ENCODE measurements at regions not wholly inside any gene's neighbourhood (a gene's known extent, or its start where the extent isn't known, plus 50 kb on each side); places are given as distances from the start of the nearest gene placed in this dataset.

DNA sequence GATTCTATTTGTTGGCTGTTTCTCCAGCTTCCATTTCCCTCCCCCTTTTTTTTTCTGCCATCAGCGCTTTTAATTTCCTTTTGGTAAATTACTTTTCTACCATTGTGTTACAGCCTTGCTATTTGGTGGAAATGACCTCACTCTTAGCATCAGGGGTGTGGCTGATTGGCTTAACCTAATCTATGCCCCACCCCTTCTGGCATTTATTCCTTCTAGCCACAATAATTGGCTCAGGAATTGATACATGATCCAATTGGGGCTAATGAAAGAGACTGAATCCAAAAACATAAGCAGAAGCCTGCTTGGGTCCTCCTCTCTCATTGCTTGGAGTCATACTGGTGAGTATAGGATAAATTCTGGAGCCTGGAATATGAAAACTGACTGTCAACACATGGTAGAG lies 402.4 kb upstream of the LRRC4C start:
- no peak for DNase-seq (ENCODE audit: low spot score)

DNA sequence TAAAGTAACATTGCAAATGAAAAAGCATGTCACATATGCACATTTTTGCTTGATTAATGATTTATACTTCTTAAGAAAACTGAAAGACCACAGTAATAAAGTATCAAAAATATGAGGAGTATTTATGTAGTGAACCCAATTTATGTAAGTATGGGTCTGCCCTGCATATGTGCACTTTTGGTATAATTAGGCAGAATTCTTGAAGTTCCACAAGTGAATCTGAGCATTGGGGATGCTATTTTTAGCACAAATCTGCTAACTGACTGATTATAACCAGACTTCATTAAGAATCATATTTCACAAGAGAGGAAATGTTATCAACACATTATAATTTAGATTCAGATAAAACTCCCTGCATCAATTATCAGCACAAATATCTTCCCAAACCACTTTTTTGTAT lies 407.1 kb upstream of the LRRC4C start:
- no peak for DNase-seq (ENCODE audit: low spot score)

DNA sequence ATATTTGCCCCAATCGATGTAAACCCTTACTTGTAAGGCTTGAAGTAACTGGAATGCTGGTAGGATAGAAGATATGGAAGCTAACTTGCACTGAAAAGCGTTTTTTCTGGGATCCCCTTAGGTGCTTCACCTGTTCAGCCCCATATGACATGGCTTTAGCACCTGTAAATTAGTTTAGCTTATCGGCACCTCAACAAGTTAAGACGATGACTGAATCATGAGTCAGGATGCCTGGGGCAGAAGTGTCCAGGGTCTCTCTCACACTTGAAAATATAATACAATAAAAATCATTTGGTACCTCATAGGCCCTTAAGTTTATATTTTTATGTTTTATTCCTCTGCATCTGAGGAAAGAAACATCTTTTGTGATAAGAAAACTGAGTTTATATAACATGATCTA lies 409.2 kb upstream of the LRRC4C start:
- DNase-seq (ENCODE audit: low spot score) = no peak

DNA sequence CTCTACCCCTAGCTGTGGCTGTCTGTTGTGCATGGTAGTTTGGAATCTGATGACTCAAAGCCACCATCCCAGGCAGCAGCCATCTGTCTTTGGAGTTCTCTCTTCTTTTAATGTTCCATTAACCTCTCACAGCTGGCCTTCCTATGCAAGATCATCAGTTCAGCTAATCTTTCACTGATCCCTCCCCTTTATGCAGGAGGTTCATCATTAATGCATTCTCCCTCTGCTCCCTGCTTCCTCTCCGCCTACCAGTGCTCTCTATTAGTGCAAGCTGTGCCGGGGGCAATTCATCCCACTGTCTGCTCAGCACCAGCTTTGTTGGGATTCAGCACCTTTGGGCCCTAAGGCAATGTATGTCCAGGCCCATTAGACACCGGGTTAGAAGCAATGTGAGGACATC lies 413.0 kb upstream of the LRRC4C start:
- DNase-seq (ENCODE audit: low spot score) = no peak

DNA sequence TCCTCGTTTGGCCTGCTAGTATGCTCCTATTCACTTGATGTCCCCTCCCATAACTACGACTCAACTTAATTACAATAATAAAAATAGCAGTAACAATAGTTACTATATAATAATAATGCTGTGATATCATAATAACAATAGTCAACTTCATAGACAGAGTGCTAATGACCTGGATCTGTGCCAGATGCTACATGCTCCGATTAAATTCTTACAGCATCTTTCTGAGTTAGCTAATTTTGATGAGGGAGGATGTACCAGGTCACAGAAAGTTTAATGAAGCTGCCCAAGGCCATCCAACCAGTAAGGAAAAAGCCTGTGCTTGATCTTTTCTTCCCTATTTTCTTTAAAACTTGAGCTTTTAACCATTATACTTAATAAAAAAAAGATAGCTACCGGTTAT lies 413.4 kb upstream of the LRRC4C start:
- no peak for DNase-seq (ENCODE audit: low spot score)

DNA sequence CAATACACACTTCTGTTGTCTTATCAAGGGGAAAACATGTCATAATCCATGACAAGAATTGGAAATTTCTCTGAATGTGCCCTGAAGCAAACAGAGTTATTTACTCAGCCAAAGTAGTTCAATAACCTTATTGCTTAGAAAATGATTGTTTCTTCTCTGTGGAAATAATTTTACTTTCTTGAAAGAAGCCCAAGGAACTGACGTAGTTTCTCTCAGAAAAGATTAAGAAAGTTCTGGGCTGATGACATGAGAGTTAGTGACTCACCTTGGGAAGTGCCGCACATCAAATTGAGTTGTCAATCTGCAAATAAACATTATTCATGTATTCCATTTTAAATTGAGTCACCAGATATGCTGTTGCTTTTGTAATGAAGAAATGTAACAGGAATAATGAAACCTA lies 418.6 kb upstream of the LRRC4C start:
- no peak for DNase-seq (ENCODE audit: low spot score)

DNA sequence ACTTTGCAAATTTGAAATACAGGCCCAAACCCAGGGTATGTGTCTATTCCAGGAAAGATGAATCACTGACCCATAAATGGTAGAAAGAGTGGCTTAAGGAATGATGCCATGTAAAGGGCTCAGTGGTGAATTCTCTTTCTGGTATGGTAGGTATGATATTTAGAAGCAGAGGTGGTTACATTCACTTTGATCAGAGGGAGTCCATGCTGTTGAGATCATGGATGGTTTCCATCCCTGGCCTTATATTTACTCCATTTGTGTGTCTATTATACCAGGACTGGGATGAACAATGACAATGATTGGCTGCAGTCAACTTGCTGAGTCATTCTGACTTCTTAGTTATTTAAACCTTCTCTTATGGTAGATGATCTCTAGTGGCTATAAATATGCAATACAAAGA lies 419.8 kb upstream of the LRRC4C start:
- DNase-seq (ENCODE audit: low spot score) = no peak

DNA sequence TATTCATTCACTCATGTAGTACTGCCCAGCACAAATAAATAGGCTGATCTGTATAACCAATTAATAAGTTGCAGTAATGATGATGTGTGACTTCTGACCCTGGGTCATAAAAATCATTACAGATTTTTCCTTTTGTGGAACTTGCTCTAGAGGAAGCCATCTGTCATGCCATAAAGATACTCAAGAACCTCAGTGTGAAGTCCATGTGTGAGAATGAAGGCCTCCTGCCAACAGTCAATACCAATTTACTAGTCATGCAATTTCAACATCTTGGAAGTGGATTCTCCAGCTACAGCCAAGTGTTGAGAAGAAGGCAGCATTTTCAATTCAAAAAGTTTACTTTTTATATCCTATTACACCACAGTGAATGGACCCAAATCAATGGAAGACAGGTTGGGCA lies 435.6 kb upstream of the LRRC4C start:
- no peak for DNase-seq (ENCODE audit: low spot score)

DNA sequence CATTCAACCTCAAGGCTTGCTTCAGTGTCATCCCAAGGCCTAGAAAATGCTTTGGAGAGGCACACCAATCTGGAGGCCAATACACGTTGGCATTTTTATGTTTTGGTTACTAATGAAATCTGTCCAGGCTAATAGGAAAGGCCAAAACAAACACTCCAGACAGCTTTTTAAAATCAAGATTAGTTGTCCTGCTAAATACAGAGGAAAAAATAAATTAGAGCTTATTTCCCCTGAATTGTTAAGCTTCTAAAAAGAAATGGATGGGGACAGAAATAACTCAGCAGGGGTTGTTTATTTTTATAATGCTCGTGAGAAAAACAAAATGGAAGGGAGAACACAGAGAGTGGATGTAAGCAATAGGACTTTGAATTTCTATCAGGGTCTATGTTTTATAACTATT lies 438.5 kb upstream of the LRRC4C start:
- no peak for DNase-seq (ENCODE audit: low spot score)

DNA sequence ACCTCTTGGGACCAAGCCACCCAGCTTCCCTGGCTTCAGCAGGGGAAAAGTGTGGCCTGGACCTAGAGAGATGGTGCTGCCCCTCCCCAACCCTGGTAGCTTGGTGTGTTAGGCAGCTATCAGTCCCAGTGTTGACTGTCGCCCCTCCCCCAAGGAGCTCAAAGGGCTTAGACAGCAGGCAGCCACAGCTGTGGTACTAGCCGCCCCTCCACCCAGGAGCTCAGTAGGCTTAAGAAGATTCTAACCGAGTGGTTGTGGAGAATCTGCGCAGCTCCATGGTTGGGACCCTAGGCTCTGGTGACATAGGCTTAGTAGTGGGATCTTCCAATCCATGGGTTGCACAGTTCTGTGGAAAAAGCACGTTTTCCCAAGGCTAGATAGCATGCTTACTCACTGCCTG lies 458.4 kb upstream of the LRRC4C start:
- no peak for DNase-seq (ENCODE audit: low spot score)

DNA sequence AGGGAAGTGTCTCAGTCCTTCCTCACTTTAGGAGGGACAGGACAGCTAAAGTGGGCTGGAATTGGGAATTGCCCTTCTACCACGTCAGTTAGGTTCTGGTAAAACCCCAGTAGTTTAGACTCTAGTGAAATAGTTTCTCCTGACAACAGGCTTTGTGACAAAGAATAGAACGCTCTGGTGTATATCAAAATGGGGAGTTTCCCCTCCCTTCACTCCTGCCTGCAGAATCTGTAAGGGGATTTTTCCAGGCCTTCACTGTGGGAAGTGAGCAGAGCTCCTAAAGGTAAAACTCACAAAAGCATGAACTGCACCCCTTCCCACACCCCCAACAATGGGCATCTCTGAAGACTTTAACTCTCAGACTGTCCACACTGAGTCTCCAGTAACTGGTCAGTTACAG lies 460.9 kb upstream of the LRRC4C start:
- no peak for DNase-seq (ENCODE audit: low spot score)

DNA sequence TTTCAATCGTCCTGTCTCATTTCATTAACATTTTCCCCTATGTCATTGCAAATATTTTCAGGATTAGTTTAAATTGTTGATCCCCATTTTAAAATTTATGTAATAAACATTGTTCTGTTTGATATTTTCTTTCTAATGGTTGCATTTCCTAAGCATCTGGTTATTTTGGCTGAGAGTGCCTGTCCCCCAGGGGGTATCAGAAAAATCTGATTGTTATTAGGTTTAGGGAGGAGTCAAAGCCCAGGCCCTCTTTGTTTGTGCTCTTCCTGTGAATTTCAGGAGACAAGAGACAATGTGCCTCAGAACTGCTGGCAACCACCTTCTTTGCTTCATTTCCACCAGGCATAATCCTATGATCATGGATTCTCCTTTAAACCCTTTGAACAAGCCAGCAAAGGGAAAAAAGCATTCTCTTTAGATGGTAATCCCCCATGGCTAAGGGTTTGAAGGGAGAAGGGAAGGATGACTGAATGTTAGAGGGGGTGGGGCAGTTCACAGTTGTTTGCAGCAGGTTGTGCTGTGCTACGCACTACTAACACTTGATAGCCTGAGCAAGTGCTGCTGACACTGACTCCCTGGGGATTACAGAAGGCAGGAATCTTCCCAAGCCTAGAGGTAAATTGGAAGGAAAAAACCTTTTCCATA lies 462.4 kb upstream of the LRRC4C start:
- no peak for DNase-seq (ENCODE audit: low spot score)

DNA sequence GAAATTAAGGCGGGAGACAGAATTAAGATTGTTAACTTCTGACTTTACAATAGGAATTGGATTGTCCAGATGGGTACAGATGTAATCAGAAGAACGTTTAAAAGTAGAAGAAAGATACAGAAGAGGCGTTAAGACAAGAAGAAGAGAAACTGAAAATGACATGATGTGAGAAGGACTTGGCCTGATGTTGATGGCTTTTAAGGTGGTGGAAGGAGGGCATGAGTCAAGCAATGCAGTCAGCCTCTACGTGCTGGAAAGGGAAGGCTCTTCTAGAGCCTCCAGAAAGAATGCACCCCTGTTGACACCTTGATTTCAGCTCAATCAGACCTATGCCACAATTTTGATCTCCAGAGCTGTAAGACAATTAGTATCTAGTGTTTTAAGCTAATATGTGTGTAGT lies 466.9 kb upstream of the LRRC4C start:
- no peak for DNase-seq (ENCODE audit: low spot score)

DNA sequence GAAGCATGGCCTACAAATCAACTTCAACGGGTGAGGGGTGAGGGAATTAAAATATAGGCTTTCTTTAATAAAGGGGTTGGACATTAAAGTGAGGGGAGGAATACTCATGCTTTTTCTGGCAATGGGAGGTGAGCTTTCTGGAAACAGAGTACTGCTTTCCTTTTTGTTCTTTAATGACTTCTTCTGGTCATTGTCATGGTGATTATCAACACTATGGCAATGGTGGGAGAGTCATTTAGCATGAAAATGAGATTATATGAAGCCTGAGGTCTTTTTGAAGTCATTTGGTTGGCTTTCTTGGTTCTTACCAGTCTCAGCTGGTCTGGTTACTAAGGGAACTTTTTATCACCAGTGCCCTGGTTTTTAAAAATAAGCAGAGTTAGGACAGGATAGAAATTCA lies 475.8 kb upstream of the LRRC4C start:
- DNase-seq (ENCODE audit: low spot score) = no peak

DNA sequence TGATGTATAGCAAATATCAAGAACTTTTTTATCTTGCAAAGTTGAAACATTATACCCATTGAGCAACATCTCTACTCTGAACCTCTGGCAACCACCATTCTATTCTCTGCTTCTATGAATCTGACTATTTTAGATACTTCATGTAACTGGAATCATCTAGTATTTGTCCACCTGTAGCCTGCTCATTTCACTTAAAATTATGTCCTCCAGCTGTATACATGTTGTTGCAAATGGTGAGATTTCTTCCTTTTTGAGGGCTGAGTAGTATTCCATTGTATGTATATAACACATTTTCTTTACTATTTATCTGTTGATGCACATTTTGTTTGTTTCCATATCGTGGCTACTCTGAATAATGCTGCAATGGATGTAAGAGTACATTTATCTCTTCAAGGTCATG lies 476.3 kb upstream of the LRRC4C start:
- DNase-seq (ENCODE audit: low spot score) = no peak

DNA sequence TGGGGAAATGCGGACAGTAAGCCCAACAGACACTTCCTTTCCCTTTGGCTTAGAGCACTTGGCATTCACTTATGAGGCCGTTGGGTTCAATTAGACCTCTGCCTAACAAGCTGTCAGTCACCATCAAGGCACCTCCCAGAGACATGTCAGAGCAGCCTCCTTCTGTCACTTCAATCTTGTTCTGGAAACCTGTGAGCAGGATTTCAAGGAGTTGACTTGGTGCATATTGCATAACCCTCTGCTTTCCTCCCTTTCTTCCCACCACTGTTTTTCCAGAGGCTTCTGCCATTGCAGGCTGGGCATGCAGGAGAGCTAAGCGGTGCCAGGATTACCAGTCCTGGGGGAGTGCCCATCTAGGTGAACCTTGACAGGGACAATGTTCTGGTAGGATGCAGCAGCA lies 484.2 kb upstream of the LRRC4C start:
- no peak for DNase-seq (ENCODE audit: low spot score)

DNA sequence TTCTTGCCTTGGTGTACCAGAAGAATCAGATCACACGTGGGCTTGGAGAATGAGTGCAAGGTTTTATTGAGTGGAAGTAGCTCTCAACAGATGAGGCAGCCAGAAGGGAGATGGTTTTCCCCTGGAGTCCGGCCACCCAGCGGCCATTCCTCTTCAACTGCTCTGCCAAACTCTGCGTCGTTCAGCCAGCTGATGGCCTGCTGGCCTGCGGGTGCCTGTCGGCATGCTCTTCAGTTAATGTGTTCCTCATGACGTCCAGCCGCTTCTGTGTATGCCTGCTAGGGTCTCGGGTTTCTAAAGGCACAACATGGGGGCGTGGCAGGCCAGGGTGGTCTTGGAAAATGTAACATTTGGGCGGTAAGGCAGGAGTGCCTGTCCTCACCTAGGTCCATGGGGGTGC lies 487.9 kb upstream of the LRRC4C start:
- no peak for DNase-seq (ENCODE audit: low spot score)

DNA sequence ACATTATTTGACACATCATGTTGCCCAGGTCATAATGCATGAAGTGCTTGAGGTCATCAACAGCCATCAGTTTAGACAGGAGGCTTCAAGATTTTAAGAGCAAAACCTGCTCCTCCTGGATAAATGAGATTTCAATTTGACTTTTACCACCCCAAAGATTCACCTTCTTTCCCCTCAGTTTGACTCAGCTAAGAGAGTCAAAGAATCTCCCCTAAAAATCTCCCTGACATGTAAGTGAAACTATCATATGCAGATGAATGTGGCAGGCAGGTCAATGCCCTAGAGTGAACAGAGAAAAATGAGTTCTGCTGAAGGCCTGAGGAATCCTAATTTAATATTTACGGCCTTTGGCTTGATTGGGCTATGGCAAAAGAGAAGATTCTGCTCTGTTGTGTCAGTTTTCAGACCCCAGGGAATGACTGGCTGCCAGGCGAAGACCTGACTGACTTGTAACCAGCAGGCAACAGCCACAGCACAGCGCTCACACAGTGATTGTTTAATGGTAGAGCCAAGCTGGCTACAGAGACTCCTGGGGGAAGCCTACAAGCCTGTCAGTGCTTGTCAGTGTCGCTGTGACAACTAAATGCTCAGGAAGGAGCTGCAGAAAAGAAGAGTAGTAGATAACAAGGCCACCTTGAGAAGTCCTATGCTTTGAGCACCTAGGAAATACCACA lies 491.2 kb upstream of the LRRC4C start:
- no peak for DNase-seq (ENCODE audit: low spot score)

DNA sequence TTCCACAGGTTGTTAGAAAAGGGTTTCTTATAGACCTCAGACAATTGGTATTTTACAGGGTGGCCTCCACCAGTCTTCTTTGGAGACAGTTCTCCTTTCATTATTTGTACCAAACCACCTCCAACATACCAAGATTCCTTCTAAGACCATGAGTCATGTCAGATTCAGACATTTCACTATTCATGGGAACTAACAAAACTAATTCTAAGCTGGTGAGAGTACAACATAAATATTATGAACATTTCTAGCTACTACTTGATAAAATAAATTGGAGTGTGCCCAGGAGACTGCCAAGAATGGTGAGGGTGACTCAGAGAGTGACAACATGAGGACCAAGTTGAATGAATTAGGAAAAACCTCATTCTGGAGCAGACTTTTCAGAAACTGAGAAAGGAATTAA lies 494.6 kb upstream of the LRRC4C start:
- no peak for DNase-seq (ENCODE audit: low spot score)

DNA sequence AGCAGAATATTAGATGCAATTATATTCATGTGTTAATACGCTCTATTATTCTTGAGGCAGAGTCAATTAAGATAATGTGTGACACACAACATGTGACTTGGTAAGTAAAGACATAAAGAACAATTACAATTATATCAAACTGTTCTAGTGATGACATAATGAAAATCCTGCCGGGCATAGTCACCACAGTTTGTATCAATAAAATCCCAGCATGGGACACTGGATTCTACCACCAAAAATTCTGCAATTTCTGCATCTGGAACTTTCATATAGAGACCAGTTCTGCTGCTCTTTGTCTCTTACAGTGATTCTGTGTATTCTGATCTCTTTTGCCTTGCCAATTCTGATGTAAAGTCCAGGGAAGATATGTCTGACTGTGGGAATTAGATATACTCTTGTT lies 495.6 kb upstream of the LRRC4C start:
- no peak for DNase-seq (ENCODE audit: low spot score)

DNA sequence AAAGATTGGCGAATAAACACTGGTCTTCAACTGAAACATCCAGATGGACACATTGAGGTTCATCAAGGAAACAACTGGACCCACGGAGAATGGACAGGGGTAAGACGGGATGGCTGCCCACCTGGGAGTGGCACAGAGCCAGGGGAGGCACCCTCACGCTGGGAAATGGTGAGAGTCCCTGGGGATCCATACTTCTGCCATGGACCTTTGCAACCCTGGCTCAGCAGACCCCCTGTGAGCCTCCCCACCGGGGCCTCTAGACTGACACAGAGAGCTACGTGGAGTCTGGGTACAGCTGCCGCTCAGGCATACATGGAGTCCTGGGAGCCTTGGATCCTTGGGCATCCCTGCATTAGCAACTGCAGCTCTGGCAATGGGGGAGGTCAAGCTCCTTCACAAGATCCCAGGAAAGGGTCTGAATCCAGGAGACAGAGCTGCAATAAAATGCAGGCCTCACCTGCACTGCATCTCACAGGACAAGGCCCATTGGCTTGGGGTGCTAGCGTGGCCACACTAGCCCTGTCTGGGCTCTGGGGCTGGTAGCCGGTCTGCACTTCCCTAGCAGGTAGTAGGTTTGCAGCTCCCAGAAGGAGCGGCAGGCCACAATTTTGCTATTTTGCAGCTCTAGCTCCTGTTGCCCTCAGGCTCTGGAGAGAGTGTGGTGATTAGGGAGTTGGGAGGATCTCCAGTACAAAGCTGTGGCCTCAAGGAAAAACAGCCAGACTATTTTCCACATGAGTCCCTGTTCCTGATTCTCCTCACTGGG lies 496.4 kb upstream of the LRRC4C start:
- no peak for DNase-seq (ENCODE audit: low spot score)

DNA sequence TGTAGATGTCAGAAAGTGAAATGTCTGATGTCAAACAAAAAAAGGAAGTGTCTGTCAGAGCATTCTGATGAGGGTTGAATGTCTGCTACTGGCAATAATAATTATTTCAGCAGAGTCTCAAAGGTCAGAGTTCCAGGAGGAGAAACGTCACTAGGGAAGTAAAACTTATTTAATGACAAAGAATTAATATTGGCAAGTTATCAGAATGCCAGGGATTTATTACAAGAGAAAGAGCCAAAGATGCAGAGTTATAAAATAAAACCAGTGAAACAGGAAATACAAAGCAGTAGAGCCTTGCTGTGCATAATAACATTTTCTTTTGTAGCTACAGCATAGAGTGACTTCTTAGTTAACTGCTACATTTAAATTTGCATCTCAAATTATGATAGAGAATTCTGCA lies 504.0 kb upstream of the LRRC4C start:
- no peak for DNase-seq (ENCODE audit: low spot score)

DNA sequence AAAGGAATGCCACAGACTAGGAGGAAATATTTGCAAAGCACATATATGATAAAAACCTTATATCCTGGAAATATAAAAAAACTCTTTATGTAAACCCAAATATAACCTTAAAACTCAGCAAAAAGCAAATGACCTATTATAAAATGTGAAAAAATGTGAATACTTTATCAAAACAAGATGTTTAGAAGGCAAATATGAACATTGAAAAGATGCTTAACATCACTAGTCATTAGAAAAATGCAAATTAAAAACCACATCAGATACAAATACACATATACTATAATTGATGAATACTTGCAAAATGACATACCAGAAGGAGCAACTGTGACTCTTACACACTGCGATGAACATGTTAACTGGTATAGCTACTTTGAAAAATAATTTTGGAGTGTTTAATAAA lies 511.2 kb upstream of the LRRC4C start:
- DNase-seq (ENCODE audit: low spot score) = no peak

DNA sequence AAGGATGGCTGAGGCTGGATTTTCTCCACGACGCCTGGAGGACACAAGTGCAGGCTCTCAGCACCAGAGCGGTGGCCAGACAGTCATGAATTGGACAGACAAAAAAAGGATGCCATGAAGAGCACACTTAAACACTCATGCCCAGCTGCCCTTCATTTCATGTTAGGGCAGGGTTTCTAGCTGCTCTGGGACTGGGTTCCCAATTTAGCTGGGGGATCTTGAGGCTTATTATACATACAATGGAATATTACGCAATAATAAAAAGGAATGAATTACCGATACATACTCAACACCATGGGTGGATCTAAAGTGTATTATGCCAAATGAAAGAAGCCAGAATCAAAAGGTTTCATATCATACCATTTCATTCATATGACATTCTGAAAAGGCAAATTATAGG lies 512.1 kb upstream of the LRRC4C start:
- DNase-seq (ENCODE audit: low spot score) = no peak
